ENCODE measurements at regions not wholly inside any gene's neighbourhood (a gene's known extent, or its start where the extent isn't known, plus 50 kb on each side); places are given as distances from the start of the nearest gene placed in this dataset.

DNA sequence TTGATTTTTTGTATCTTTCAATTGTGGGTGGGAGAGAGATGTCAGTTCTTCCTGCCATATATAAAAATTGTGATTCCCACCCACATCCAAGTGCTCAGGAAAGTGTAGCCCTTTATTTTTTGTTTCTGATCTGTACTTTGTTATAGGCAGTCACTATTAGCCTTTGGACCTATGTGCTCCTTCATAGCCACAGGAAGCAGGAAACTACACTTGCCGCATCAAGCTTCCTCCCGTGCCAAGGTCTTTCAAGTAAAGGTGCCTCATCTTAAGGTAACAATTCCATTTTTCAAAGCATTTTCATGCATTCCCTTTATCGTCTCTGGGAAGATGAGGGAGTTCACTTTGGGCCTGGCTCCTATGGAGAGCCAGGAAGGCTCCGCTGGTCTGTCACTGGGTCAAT is 339.0 kb downstream of the DIRAS2 start:
- no peaks in the 10 kb centered on the region for H3F3A ChIP-seq (ENCODE audit: insufficient read depth, low read length)
- no peaks in the 10 kb centered on the region for H3K27me3 ChIP-seq (replicated peaks; ENCODE audit: insufficient read depth, low read length)
- no peaks in the 10 kb centered on the region for H3K4me1 ChIP-seq (ENCODE audit: low read length)
- no peak overlapping the region for H2AFZ ChIP-seq (ENCODE audit: low read length)
- no peaks in the 10 kb centered on the region for H3K9me2 ChIP-seq (replicated peaks; ENCODE audit: insufficient read depth, low read length)
- H3K9ac ChIP-seq (ENCODE audit: low read length), result no peak overlapping the region
- H3K9me3 ChIP-seq (replicated peaks; ENCODE audit: insufficient read depth, low read length), result no peaks in the 10 kb centered on the region
- TF ChIP-seq, protein P1, sequence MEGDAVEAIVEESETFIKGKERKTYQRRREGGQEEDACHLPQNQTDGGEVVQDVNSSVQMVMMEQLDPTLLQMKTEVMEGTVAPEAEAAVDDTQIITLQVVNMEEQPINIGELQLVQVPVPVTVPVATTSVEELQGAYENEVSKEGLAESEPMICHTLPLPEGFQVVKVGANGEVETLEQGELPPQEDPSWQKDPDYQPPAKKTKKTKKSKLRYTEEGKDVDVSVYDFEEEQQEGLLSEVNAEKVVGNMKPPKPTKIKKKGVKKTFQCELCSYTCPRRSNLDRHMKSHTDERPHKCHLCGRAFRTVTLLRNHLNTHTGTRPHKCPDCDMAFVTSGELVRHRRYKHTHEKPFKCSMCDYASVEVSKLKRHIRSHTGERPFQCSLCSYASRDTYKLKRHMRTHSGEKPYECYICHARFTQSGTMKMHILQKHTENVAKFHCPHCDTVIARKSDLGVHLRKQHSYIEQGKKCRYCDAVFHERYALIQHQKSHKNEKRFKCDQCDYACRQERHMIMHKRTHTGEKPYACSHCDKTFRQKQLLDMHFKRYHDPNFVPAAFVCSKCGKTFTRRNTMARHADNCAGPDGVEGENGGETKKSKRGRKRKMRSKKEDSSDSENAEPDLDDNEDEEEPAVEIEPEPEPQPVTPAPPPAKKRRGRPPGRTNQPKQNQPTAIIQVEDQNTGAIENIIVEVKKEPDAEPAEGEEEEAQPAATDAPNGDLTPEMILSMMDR (IDR thresholded peaks at IDR 0.05; ENCODE audit: low read length), result no peak
- no peak for TF ChIP-seq EZH2 (optimal IDR thresholded peaks at IDR 0.05; ENCODE audit: low read depth, low read length)
- TF ChIP-seq EZH2phosphoT487 (IDR thresholded peaks at IDR 0.05; ENCODE audit: low read length), result no peak
- no peak overlapping the region for H3K4me3 ChIP-seq (ENCODE audit: low read length)
- no peak overlapping the region for H3K27ac ChIP-seq (ENCODE audit: low read length)
- H3K79me2 ChIP-seq (ENCODE audit: low read length), result no peaks in the 10 kb centered on the region
- DNase-seq, result no peak
- H3K36me3 ChIP-seq (replicated peaks; ENCODE audit: insufficient read depth, low read length), result no peaks in the 10 kb centered on the region
- H4K20me1 ChIP-seq (ENCODE audit: insufficient read depth, low read length), result no peaks in the 10 kb centered on the region
- no peak overlapping the region for H3K4me2 ChIP-seq (ENCODE audit: low read depth, low read length)

- Histone ChIP-seq H3K4me3 (ENCODE audit: low read length) (no peak overlapping the region), H3K79me2 (ENCODE audit: low read length) (no peaks in the 10 kb centered on the region), H4K20me1 (ENCODE audit: insufficient read depth, low read length) (no peaks in the 10 kb centered on the region), H3K9me3 (replicated peaks; ENCODE audit: insufficient read depth, low read length) (no peaks in the 10 kb centered on the region), H3K4me1 (ENCODE audit: low read length) (no peaks in the 10 kb centered on the region), H3K9me2 (replicated peaks; ENCODE audit: insufficient read depth, low read length) (no peaks in the 10 kb centered on the region), H3K27ac (ENCODE audit: low read length) (no peak overlapping the region), H3K27me3 (replicated peaks; ENCODE audit: insufficient read depth, low read length) (no peaks in the 10 kb centered on the region), H3K4me2 (ENCODE audit: low read depth, low read length) (no peak overlapping the region), H3K36me3 (replicated peaks; ENCODE audit: insufficient read depth, low read length) (no peaks in the 10 kb centered on the region), H3K9ac (ENCODE audit: low read length) (no peak overlapping the region), H2AFZ (ENCODE audit: low read length) (no peak overlapping the region), H3F3A (ENCODE audit: insufficient read depth, low read length) (no peaks in the 10 kb centered on the region)
- TF ChIP-seq, protein P1 (IDR thresholded peaks at IDR 0.05; ENCODE audit: low read length), result no peak
- TF ChIP-seq EZH2phosphoT487 (IDR thresholded peaks at IDR 0.05; ENCODE audit: low read length) (no peak), EZH2 (optimal IDR thresholded peaks at IDR 0.05; ENCODE audit: low read depth, low read length) (no peak)
- no peak for DNase-seq
These were observed 336.5 kb downstream of the DIRAS2 start for GRCh38 chr9:90306158-90306557.

GRCh38 chr9:90307167-90307833 is 335.3 kb downstream of the DIRAS2 start:
- Histone ChIP-seq H3K27me3 (replicated peaks; ENCODE audit: insufficient read depth, low read length) (no peaks in the 10 kb centered on the region), H3K4me3 (ENCODE audit: low read length) (no peak overlapping the region), H3K27ac (ENCODE audit: low read length) (no peak overlapping the region), H3K4me2 (ENCODE audit: low read depth, low read length) (no peak overlapping the region), H2AFZ (ENCODE audit: low read length) (no peak overlapping the region), H3K36me3 (replicated peaks; ENCODE audit: insufficient read depth, low read length) (no peaks in the 10 kb centered on the region), H3K9me2 (replicated peaks; ENCODE audit: insufficient read depth, low read length) (no peaks in the 10 kb centered on the region), H3K4me1 (ENCODE audit: low read length) (no peaks in the 10 kb centered on the region), H3F3A (ENCODE audit: insufficient read depth, low read length) (no peaks in the 10 kb centered on the region), H3K9me3 (replicated peaks; ENCODE audit: insufficient read depth, low read length) (no peaks in the 10 kb centered on the region), H4K20me1 (ENCODE audit: insufficient read depth, low read length) (no peaks in the 10 kb centered on the region), H3K79me2 (ENCODE audit: low read length) (no peaks in the 10 kb centered on the region), H3K9ac (ENCODE audit: low read length) (no peak overlapping the region)
- DNase-seq, result no peak
- no peak for TF ChIP-seq EZH2 (optimal IDR thresholded peaks at IDR 0.05; ENCODE audit: low read depth, low read length)
- TF ChIP-seq EZH2phosphoT487 (IDR thresholded peaks at IDR 0.05; ENCODE audit: low read length), result no peak
- TF ChIP-seq, protein P1 (IDR thresholded peaks at IDR 0.05; ENCODE audit: low read length), result no peak
